ENCODE measurements at regions not wholly inside any gene's neighbourhood (a gene's known extent, or its start where the extent isn't known, plus 50 kb on each side); places are given as distances from the start of the nearest gene placed in this dataset.

- no peaks in the 10 kb centered on the region for H3K79me2 ChIP-seq (replicated peaks; ENCODE audit: insufficient read depth, low read length)
Measured at GRCh38 chr14:83483063-83483462, 1949.4 kb upstream of the SEL1L start.

GRCh38 chr14:83485591-83485990 lies 1951.9 kb upstream of the SEL1L start:
- no peaks in the 10 kb centered on the region for H4K20me1 ChIP-seq (ENCODE audit: insufficient read depth)
- no peak for TF ChIP-seq MXI1 (conservative IDR thresholded peaks at IDR 0.05; ENCODE audit: poor library complexity, severe bottlenecking)
- no peak for TF ChIP-seq SMC3 (conservative IDR thresholded peaks at IDR 0.05; ENCODE audit: poor library complexity)
- TF ChIP-seq POLR2AphosphoS5 (IDR thresholded peaks at IDR 0.05) = no peak
- no peak for TF ChIP-seq TAF1 (IDR thresholded peaks at IDR 0.05; ENCODE audit: low read depth)
- TF ChIP-seq REST (IDR thresholded peaks at IDR 0.05; ENCODE audit: borderline replicate concordance) = no peak
- TF ChIP-seq EZH2 (IDR thresholded peaks at IDR 0.05; ENCODE audit: borderline replicate concordance, insufficient read depth, low read length, poor library complexity, severe bottlenecking) = no peak
- no peak for TF ChIP-seq RAD21 (conservative IDR thresholded peaks at IDR 0.05)
- TF ChIP-seq EP300 (conservative IDR thresholded peaks at IDR 0.05; ENCODE audit: poor library complexity, severe bottlenecking) = no peak
- TF ChIP-seq CTCF (IDR thresholded peaks at IDR 0.05; ENCODE audit: poor library complexity, severe bottlenecking) = no peak
- no peaks in the 10 kb centered on the region for H3K36me3 ChIP-seq (ENCODE audit: insufficient read depth, low read length)
- no peaks in the 10 kb centered on the region for H3F3A ChIP-seq (ENCODE audit: insufficient read depth, low read length, poor library complexity, severe bottlenecking)
- no peak overlapping the region for H3K9ac ChIP-seq (ENCODE audit: low read length)
- no peak overlapping the region for H3K4me2 ChIP-seq (ENCODE audit: low read length)
- no peak overlapping the region for H3K4me3 ChIP-seq (ENCODE audit: low read length)
- H3K27me3 ChIP-seq (ENCODE audit: insufficient read depth, low read depth, low read length) = no peaks in the 10 kb centered on the region
- H3K9me2 ChIP-seq (ENCODE audit: insufficient read depth, low read length) = no peaks in the 10 kb centered on the region
- no peaks in the 10 kb centered on the region for H3K79me2 ChIP-seq (replicated peaks; ENCODE audit: insufficient read depth, low read length)
- H2AFZ ChIP-seq (ENCODE audit: low read depth, low read length) = no peak overlapping the region
- H3K27ac ChIP-seq (ENCODE audit: low read length) = no peak overlapping the region
- H3K9me3 ChIP-seq (ENCODE audit: low read length) = no peaks in the 10 kb centered on the region

More at GRCh38 chr14:83483063-83483462, 1949.4 kb upstream of the SEL1L start:
- H4K20me1 ChIP-seq (ENCODE audit: insufficient read depth) = no peaks in the 10 kb centered on the region
- no peak overlapping the region for H3K4me3 ChIP-seq (ENCODE audit: low read length)
- H3K9me2 ChIP-seq (ENCODE audit: insufficient read depth, low read length) = no peaks in the 10 kb centered on the region
- no peak overlapping the region for H2AFZ ChIP-seq (ENCODE audit: low read depth, low read length)
- no peak overlapping the region for H3K9ac ChIP-seq (ENCODE audit: low read length)
- no peaks in the 10 kb centered on the region for H3K9me3 ChIP-seq (ENCODE audit: low read length)
- no peaks in the 10 kb centered on the region for H3K27me3 ChIP-seq (ENCODE audit: insufficient read depth, low read depth, low read length)
- no peaks in the 10 kb centered on the region for H3F3A ChIP-seq (ENCODE audit: insufficient read depth, low read length, poor library complexity, severe bottlenecking)
- no peak overlapping the region for H3K27ac ChIP-seq (ENCODE audit: low read length)
- no peak overlapping the region for H3K4me2 ChIP-seq (ENCODE audit: low read length)
- TF ChIP-seq POLR2AphosphoS5 (IDR thresholded peaks at IDR 0.05) (no peak), MXI1 (conservative IDR thresholded peaks at IDR 0.05; ENCODE audit: poor library complexity, severe bottlenecking) (no peak), TAF1 (IDR thresholded peaks at IDR 0.05; ENCODE audit: low read depth) (no peak), EZH2 (IDR thresholded peaks at IDR 0.05; ENCODE audit: borderline replicate concordance, insufficient read depth, low read length, poor library complexity, severe bottlenecking) (no peak)
- no peaks in the 10 kb centered on the region for H3K36me3 ChIP-seq (ENCODE audit: insufficient read depth, low read length)
